HL-60 (cell line): ENCODE measurements at regions not wholly inside any gene's neighbourhood (a gene's known extent, or its start where the extent isn't known, plus 50 kb on each side); places are given as distances from the start of the nearest gene placed in this dataset.

Experiments used
- GABPA ChIP-seq: IDR thresholded peaks from 2 replicates; pipeline ENCODE4 v1.6.1; 2012; ENCODE audit warnings: low read depth
- TF ChIP-seq, protein P1 (sequence below): IDR thresholded peaks from one replicate; pipeline ENCODE4 v1.5.1; 2011; ENCODE audit warnings: low read length, control low read depth, inconsistent platforms; ENCODE audit not compliant: insufficient read depth

DNA sequence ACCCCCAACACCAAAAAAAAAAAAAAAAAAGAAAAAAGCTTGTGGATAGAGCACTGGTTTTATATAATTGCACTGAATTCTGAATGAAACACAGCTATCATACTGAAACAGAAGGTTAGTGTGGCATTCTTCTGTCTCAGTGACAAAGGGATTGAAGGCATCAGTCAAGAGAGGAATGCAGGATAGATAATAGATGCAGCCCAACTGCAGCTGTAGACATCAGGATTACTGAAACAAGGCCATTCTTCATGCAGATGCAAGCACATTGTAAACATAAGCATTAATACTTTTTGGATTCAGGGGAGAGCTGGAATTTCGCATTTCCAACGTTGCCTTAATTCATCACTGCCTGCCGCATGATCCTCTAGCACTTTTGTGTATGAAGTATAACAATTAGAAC is 897.4 kb upstream of the KLHL29 start:
- TF ChIP-seq, protein P1, sequence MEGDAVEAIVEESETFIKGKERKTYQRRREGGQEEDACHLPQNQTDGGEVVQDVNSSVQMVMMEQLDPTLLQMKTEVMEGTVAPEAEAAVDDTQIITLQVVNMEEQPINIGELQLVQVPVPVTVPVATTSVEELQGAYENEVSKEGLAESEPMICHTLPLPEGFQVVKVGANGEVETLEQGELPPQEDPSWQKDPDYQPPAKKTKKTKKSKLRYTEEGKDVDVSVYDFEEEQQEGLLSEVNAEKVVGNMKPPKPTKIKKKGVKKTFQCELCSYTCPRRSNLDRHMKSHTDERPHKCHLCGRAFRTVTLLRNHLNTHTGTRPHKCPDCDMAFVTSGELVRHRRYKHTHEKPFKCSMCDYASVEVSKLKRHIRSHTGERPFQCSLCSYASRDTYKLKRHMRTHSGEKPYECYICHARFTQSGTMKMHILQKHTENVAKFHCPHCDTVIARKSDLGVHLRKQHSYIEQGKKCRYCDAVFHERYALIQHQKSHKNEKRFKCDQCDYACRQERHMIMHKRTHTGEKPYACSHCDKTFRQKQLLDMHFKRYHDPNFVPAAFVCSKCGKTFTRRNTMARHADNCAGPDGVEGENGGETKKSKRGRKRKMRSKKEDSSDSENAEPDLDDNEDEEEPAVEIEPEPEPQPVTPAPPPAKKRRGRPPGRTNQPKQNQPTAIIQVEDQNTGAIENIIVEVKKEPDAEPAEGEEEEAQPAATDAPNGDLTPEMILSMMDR: no peak
- no peak for TF ChIP-seq GABPA
